Calu3 (cell line): ENCODE measurements at regions not wholly inside any gene's neighbourhood (a gene's known extent, or its start where the extent isn't known, plus 50 kb on each side); places are given as distances from the start of the nearest gene placed in this dataset.
"Not testable (repeated sequence)": the region's sequence is repeated elsewhere in the genome, so short reads cannot be mapped to it uniquely, and the experiment has no call there.

ENCODE experiments used
- BruUV-seq: library from RNA; stranded (reverse); fragments of 400-500 nt; replicated peaks from 2 replicates; lab custom pipeline; 2021; lab: Mats Ljungman, UMichigan
- CTCF ChIA-PET: fragments of 300-600 bp; sonication (Branson Sonifier 250); formaldehyde crosslinking; loops from one replicate; lab custom pipeline; 2022; ENCODE audit warnings: antibody characterized with exemption; lab: Charles Lee
- DNase-seq: peaks from one replicate; pipeline ENCODE4 v3.0.0; 2022
- H3K27ac Mint-ChIP-seq: one replicate; pipeline ENCODE4 v1.8.0; 2022; ENCODE audit warnings: mixed read lengths; ENCODE audit not compliant: unreplicated experiment
- H3K27me3 Mint-ChIP-seq: one replicate; pipeline ENCODE4 v1.8.0; 2022; ENCODE audit warnings: mixed read lengths; ENCODE audit not compliant: unreplicated experiment
- H3K36me3 Mint-ChIP-seq: one replicate; pipeline ENCODE4 v1.8.0; 2022; ENCODE audit warnings: mild to moderate bottlenecking, moderate library complexity, mixed read lengths; ENCODE audit not compliant: insufficient read depth, unreplicated experiment
- H3K4me1 Mint-ChIP-seq: one replicate; pipeline ENCODE4 v1.8.0; 2022; ENCODE audit warnings: mild to moderate bottlenecking, low read depth, mixed read lengths; ENCODE audit not compliant: unreplicated experiment
- H3K4me3 Mint-ChIP-seq: one replicate; pipeline ENCODE4 v1.8.0; 2022; ENCODE audit warnings: mild to moderate bottlenecking, low read depth, moderate library complexity, mixed read lengths; ENCODE audit not compliant: unreplicated experiment
- H3K9me3 Mint-ChIP-seq: one replicate; pipeline ENCODE4 v1.8.0; 2022; ENCODE audit warnings: low read depth, mixed read lengths; ENCODE audit not compliant: unreplicated experiment
- CTCF ChIP-seq: fragments of 200-600 bp; IDR thresholded peaks from one replicate; pipeline ENCODE4 v1.8.0; 2022; ENCODE audit warnings: antibody characterized with exemption; ENCODE audit not compliant: unreplicated experiment
- intact Hi-C: fragments of 100-400 bp; cut with micrococcal nuclease; formaldehyde crosslinking; loops from one replicate; pipeline ENCODE4 v1.10.0; 2022; ENCODE audit not compliant: unreplicated experiment

GRCh38 chrX:117400839-117401238, 715.8 kb downstream of the KLHL13 start:
- no peak for DNase-seq
- no TSS peak for BruUV-seq
- Mint-ChIP-seq H3K27ac (no peak overlapping the region), H3K9me3 (peaks cover 15% of the 10 kb centered on the region), H3K36me3 (no peaks in the 10 kb centered on the region), H3K27me3 (no peaks in the 10 kb centered on the region), H3K4me3 (no peak overlapping the region), H3K4me1 (no peaks in the 10 kb centered on the region)
- CTCF ChIA-PET: no interaction called here
- intact Hi-C loops: no loop called here
- TF ChIP-seq CTCF: no peak

- TF ChIP-seq CTCF: no peak
- CTCF ChIA-PET: no interaction called here
- Mint-ChIP-seq H3K27me3 (no peaks in the 10 kb centered on the region), H3K4me1 (no peaks in the 10 kb centered on the region), H3K9me3 (peaks cover 15% of the 10 kb centered on the region), H3K36me3 (no peaks in the 10 kb centered on the region), H3K4me3 (no peak overlapping the region), H3K27ac (no peak overlapping the region)
- no peak for DNase-seq
- BruUV-seq: no TSS peak
- intact Hi-C loops: no loop called here
Measured at GRCh38 chrX:117400005-117400404, 716.6 kb downstream of the KLHL13 start.

GRCh38 chrX:117397844-117398243, 718.8 kb downstream of the KLHL13 start:
- intact Hi-C loops: no loop called here
- no peak overlapping the region for H3K27ac Mint-ChIP-seq
- BruUV-seq: no TSS peak

GRCh38 chrX:117394506-117395070, 722.0 kb downstream of the KLHL13 start:
- H3K27ac Mint-ChIP-seq, H3K36me3 Mint-ChIP-seq, intact Hi-C loops, H3K27me3 Mint-ChIP-seq, DNase-seq, BruUV-seq, H3K4me1 Mint-ChIP-seq, H3K4me3 Mint-ChIP-seq, CTCF ChIA-PET: not testable (repeated sequence)
- peaks cover 12% of the 10 kb centered on the region for H3K9me3 Mint-ChIP-seq

More at GRCh38 chrX:117397844-117398243, 718.8 kb downstream of the KLHL13 start:
- Mint-ChIP-seq H3K9me3 (peaks cover 9% of the 10 kb centered on the region), H3K36me3 (no peaks in the 10 kb centered on the region), H3K27me3 (no peaks in the 10 kb centered on the region), H3K4me1 (no peaks in the 10 kb centered on the region), H3K4me3 (no peak overlapping the region)
- CTCF ChIA-PET: no interaction called here
- TF ChIP-seq CTCF: no peak
- no peak for DNase-seq

GRCh38 chrX:117392360-117392759, 724.2 kb downstream of the KLHL13 start:
- H3K36me3 Mint-ChIP-seq, H3K27me3 Mint-ChIP-seq, CTCF ChIA-PET, H3K9me3 Mint-ChIP-seq, BruUV-seq, H3K27ac Mint-ChIP-seq, DNase-seq, H3K4me1 Mint-ChIP-seq, intact Hi-C loops, H3K4me3 Mint-ChIP-seq: not testable (repeated sequence)
